ENCODE measurements at regions not wholly inside any gene's neighbourhood (a gene's known extent, or its start where the extent isn't known, plus 50 kb on each side); places are given as distances from the start of the nearest gene placed in this dataset.

DNA sequence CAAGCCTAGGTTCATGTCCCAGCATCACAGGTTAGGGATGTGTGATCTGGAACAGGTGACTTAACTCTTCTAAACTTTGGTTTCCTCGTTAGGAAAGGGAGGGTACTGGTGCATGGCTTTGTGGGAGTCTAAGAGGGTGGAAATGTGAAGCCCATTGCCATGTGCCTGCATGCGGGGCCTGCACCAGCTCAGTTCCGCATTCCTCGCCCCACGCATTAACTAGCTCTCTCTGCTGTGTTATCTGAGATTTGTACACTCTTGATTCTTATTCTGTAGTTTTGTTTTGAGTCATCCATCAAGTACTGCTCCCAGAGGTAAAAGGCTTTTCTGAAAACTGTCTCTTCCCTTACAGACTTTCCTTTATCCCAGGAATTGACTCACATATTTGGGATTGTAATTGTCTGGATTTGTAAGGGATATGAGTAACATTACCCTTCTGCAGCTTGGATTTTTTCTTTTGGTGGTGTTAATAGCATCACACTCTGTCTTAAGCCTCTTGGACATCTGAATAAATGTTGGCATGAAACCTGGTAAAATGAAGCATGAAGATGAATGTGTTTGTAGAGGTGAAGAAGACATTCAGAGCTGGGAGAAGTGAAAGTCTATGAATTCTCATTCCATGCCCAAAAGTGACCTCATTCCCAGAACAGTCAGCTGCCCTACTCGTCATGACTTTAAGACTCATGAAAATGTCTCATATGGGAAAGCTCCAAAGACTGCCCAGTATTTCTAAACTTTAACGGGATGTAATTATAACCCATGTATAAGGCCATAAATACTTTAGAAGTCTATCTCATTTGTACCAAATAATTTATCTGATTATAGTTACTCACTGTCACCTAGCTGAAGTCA lies 357.3 kb downstream of the FOXA2 start:
- DNase-seq (ENCODE audit: low spot score): no peak

DNA sequence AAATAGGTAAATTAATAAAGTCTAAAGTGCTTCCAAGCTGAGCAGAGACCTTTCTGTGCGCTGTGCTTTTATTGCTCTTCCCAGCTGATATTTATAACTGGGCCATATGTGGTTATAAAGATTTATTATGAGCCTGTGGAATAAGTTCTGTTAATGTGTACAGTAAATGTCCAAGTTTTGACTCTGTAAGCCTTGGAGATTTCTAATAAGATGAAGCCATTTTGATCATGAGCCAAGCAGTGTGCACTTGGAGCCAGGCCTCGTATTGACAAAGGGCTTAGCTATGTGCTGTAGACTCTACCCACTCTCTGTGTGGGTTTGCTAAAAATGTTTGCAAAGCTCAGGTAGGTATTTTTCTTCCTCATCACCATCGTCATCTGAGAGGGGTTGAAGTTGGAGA lies 361.1 kb downstream of the FOXA2 start:
- DNase-seq (ENCODE audit: low spot score): no peak

DNA sequence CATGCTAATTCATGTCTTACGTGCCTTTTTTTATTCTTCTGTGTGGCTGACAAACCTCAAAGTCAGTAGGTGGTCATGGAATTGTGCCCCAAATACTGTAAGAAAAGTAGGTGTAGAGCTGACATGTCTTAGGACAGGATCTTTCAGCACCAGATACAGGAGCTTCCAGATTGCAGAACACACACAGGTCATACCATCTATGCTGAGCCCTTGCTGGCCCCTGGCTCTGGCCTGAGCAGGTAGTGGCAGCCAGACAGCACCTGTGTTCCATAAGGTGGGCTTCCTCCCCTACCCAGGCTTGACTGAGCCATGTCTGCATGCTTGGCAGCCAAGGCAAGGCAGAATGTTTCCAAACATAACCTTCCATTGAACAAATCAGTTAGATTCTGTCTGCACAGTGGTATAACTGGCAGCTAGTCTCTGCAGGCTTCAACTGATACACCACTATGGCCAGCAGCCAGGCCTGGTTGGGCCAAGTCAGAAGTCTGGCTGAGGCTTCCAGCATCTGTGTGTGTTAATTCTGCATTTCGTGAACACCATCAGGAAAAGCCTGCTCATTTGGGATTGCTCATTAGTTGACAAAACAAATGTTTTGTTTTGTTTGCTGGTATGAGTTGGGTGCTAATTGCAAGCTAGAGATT lies 366.5 kb downstream of the FOXA2 start:
- DNase-seq (ENCODE audit: low spot score): no peak

DNA sequence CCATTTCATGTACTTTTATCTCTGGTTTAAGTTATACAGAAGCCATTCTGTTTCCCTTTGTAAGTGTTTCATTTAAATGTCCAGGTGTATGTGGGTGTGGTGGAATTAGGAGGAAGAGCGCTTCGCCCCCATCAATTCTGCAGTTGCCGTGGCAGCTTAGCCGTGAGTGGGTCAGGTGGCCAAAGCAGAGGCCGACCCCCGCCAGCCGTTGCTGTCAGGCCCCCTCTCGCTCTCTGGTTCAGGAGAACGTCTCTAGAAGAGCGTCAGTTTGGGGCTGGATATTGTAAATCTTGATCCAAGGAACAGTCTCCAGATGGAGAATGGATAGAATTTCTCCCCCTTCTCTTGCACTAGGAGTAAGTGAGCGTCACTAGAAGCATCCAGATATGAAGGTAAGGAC lies 367.4 kb downstream of the FOXA2 start:
- DNase-seq (ENCODE audit: low spot score): no peak

DNA sequence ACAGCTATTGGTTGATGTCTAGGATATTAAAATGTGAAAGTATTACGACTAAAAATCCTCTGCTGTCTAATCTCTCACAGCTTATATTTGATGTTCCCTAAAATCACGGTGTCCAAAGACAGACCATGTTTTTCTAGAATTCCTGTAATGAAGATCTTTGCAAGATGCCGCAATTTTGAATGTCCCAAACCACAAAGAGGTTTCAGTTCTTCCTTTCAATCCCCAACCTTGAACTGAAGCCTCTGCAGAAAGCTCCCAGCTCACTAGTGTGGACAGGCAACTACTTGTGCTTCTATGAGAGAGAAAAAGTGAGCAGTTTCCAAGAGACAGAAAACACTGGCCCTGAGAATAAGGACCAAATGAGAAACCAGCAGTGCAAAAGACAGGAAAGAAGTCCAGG lies 370.1 kb downstream of the FOXA2 start:
- no peak for DNase-seq (ENCODE audit: low spot score)

DNA sequence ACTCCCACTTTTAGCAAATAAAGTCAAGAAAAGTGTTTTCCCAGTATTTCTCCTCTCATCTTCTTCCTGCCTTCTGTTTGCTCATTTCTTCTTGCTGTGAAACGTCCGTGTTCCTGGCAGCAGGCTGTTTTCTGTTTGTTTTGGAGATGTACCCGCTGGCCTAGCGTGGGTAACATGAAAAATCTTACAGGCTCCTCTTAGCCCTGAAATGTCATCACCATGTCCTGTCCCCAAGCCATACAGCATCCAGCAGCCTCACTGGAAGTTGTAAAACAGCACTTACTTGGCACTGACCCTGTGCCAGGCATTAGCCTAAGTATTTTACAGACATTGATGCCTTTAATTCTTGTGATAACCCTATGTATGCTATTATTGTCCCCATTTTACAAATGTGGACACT lies 371.1 kb downstream of the FOXA2 start:
- no peak for DNase-seq (ENCODE audit: low spot score)

DNA sequence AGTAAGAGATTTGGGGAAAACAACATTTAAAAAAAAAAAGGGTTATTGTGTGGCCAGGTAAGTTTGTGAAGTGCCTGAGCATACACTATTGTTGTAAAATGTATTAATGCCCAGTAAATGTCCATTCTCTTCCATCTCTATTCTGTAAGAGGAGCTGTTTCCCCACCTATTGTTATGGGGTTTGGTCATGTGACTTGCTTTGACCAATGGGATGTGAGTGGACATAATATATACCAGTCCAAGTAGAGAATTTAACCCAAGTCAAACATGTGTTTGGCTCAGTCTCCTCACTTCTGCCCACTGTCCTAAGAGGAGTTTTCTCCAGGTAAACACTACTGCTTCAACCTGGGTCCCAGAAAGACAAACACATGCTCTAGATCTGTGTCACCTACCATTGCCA lies 377.1 kb downstream of the FOXA2 start:
- no peak for DNase-seq (ENCODE audit: low spot score)

DNA sequence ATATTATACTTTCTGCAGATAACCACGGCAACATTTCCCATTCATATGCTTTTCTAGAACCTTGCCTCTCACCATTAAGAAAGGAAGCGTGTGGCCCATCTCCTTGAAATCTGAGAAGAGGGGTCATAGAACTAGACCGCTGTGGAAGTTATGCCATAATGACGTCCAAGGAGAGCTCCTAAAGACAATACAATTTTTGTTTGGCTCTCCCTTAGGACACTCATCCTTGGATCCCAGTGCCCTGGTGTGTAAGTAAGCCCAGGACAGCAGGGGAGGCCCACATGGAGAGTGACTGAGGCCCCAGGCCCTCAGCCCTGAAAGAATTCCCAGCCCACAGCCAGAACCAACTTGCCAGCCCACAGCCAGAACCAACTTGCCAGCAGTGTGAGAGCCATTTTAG lies 379.6 kb downstream of the FOXA2 start:
- DNase-seq (ENCODE audit: low spot score): no peak

DNA sequence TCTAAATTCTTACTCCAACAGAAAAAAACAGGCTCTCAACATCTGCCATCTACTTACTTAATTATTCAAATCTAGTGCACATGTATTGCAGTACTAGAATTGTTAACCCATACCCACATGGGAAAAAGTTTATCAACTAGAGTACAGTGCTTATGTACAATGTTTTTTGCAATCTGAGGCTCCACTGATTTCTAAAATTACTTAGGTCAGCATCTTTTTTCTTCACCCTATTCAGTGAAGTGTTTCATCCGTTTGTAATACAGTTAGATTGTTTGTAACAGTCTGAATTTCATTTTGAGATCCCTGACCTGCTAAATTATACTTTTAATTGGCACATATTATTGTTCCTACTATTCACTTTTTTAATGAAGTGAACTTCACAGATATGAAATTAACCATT lies 402.2 kb downstream of the FOXA2 start:
- no peak for DNase-seq (ENCODE audit: low spot score)

DNA sequence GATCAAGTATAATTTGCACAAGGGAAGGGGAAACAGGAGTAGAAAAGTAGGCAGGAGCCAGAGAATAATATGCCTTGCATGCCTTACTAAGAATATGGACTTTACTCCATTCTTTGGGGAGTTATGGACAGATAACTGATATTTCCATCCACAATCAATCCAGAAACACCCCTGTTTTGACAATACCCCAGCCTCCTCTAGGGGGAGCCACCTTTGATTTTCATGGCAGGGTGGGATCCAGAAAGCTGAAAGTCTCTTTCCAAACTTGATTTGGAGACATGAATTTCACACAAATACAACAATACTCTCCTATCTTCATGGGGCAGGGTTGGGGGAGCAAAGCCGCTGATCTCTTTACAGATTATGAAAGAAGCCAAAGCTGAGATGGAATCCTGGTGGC lies 404.1 kb downstream of the FOXA2 start:
- no peak for DNase-seq (ENCODE audit: low spot score)

DNA sequence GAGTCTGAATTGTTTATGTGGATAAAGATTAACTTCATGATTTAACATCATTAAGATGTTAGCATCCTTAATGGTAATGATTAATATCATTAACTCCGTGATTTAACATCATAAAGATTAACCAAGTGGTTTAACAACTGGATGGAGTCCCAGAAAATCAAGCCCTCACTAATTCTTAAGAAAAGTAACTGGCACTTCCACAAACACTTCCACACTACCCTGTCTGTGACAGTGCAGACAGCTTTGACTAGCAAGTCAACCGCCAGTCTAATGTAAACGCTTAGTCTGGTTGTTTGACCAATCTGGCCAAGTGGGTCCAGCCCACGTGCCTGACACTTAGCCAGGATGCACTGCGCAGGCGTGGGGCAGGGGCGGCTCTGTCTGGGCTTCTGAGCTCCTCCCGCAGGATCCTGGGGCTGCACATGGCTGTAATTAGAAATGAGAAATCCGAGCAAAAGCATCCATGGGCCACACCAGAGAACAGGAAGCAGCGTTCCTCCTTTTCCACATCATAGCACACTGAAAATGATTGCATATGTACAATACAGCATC lies 424.2 kb downstream of the FOXA2 start:
- DNase-seq (ENCODE audit: low spot score): no peak

DNA sequence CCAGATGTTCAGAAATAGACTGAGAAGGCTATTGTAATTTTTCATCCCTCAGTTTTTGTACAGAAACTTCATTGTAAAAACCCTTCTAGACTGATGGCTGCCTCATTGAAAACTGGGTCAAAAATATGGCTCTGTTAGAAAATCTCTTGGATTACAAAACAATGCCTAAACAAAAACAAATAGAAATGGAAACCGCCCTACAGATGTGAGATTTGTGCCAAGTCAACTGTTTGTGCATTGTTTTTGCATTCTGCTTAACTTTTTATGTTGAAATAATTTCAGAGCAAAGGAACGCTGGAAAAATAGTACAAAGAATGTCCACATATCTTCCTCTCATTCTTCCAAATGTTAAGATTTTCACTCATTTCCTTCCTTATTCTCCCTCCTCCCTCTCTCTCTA lies 425.1 kb downstream of the FOXA2 start:
- no peak for DNase-seq (ENCODE audit: low spot score)

DNA sequence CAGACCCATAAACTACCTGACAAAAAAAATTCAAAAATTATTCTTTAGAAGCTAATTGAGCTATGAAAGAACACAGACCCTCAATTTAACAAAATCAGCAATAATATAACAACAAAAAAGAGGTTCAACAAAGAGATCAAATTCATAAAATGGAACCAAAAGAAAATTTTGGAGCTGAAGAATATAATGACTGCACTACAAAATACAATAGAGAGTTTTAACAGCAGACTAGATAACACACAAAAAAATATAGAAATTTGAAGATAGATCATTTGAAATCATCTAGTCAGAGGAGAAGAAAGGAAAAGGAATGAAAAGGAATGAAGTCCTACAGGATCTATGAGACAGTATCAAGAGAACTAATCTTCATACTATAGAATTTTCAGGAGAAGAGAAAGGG lies 422.1 kb downstream of the PAX1 start:
- no peak for DNase-seq (ENCODE audit: low spot score)

DNA sequence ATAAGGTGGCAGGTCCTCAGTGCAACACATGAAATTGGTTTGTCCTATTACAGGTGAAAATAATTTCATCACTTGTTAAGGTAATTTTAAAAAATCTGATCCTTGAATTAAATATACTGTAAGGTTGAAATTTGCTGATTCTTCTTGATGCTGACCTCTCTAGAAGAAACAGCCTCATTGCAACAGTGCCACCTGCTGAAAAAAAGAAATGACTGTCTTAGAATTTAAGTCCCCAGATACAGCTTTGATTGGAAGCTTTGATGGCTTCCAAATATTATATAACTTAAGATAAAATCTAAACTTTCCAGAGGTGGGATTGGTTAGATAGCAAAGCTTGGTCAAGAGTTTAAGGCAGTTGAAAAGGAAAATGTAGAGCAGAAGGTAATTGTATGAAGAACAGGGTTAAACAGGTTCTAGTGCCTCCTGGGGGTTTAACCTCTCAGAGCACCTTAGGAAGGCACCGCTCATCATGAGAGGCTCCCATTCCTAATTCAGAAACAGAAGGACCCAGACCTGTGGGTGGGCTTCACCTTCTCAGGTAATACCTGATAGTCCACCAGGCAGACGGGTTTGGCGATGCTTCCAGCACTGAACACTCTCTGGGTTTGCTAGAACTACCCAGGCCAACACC lies 401.0 kb downstream of the PAX1 start:
- no peak for DNase-seq (ENCODE audit: low spot score)

DNA sequence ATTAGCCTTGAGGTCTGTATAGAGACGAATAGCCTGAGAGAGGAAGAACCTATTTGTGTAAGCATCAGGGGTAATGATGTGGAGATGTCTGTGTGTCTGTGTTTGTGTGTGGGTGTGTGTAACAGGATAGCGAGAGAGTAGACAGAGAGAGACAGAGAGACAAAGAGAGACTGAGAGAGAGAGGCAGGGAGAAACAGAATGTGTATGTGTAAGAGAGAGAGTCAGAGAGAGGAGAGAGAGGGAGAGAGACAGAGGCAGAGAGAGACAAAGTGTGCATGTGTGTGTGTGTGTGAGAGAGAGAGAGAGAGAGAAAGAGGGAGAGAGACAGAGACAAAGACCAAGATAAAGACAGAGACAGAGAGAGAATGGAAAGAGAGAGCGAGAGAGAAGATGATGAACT lies 396.1 kb downstream of the PAX1 start:
- DNase-seq (ENCODE audit: low spot score): no peak

DNA sequence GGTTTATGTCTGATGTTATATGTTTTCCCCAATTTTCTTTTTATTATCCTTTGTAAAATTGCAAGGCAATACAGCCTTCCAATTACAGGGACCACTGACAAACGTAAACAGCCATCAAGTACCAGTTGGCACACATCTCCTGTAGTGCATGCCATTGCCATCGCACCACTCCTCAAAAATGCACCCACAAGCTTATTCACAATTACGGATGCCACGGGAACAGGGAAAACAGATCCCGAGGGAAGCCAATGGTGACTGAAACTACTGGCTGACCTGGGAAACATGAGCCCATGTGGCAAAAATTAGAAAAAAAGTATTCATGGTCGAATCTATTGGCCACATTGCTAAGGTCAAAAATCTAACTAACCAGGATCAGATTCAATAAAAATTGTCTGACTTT lies 395.2 kb downstream of the PAX1 start:
- DNase-seq (ENCODE audit: low spot score): no peak

DNA sequence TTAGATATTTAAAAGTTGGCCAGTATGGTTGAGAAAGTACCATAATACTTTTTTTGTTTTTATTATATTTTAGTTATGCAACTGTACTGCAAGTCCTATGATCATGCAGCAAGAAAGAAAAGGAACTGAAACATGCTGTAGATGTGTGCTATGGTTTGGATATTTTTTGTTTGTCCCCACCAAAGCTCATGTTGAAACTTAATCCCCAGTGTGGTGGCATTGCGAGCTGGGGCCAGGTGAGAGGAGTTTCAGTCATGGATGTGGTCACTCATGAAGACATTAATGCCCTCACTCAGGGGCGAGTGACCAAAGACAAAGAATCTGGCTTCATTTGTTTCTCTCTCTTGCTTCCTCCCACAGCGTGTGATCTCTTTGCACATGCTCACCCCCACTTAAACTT lies 393.9 kb downstream of the PAX1 start:
- no peak for DNase-seq (ENCODE audit: low spot score)

DNA sequence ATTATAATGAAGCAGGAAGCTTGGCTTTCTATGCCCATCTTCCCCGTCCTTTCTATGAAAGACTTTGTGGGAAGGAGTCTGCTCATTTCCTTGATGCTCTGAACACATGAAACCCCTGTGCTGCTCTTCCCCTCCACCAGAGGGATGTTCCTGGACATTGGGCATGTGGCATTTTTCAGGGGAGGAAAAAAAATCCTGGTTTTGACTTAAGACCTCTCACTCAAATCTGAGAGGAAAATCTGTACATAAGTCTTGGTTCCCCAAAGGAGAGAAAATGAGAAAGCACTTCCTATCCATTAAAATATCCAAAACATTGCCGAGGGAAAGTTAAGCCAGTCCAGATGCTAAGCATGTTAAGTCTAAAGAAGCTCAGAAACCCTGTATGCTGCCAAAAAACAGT lies 393.0 kb downstream of the PAX1 start:
- no peak for DNase-seq (ENCODE audit: low spot score)

DNA sequence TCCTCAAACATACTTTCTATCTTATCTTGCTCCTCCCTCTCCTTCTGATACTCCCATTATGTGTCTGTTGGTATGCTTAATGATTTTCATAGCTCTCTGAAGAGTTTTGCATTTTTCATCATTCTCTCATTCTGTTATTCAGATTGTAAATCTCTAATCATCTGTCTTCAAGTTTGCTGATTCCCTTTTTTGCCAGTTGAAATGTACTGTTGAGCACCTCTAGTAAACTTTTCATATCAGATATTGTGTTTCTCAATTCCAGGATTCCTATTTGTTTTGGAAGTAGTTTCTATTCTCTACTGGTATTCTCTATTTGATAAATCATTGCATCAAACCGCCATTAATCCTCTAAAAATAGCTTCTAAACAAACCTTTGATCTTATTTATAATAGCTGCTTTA lies 387.7 kb downstream of the PAX1 start:
- no peak for DNase-seq (ENCODE audit: low spot score)

DNA sequence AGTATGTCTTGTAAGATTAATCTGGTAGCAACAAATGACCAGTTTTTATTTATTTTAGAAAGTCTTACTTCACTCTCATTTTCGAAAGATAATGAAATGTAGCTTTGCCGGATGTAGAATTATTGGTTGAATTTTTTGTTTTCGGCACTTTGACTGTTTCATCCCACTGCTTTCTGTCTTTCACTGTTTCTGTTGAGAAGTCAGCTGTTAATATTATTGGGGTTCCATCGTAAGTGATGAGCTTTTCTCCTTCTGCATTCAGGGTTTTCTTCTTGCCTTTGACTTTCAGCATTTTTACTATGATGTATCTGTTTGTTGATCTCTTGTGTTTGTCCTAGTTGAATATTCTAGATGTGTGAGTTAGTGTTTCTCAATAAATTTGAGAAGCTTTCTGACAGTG lies 383.4 kb downstream of the PAX1 start:
- no peak for DNase-seq (ENCODE audit: low spot score)

DNA sequence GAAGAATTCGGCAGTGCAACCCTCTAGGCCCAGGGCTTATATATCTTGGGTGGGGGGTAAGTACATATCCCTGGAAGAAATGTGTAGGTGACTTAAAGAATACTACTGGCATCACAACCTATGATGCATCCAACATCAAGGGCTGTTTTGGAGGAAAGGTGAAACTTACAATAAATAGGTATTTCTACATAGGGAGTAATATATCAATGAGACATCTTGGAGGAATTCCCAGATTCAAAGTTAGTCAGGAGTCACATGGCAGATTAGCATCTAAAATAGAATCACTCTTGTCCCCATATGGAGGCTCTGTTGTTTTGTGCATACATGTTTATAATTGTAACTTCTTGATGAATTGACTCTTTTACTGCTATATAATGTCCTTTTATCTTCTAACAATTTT lies 375.5 kb downstream of the PAX1 start:
- DNase-seq (ENCODE audit: low spot score): no peak

DNA sequence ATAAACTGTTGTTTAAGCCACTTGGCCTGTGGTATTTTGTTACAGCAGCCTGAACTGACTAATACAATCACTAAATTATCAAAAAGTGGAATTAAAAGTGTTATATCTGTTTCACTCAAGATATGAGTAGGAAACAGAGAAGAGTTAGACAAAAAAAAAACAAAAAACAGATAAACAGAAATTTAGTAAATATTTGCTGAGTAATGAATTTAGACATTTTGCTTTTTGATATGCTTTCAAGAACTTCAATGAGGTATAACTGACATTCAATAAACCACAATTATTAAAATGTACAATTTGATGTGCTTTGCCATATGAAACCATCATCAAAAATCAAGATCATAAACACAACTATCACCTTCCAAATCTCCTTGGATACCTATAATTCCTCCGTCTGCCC lies 369.2 kb downstream of the PAX1 start:
- DNase-seq (ENCODE audit: low spot score): no peak

DNA sequence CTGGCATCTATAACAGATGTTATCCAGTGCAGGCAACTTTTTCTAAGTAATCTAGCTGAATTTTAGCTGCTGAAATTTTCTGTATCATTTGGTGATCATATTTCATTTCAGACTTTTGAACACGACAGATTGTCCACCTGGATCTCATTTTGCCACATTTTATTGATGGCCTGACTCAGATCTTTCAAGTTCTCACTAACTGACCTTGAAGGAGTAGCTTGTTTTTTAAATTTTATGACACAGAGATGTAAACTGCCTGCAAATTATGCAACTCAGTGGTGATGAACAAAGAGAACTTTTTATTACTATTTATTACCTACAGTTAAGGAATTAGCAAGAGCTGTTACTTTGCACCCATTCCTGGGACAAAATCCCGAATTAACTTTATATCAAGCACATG lies 366.4 kb downstream of the PAX1 start:
- no peak for DNase-seq (ENCODE audit: low spot score)
